GM21515 (cell line): ENCODE measurements at regions not wholly inside any gene's neighbourhood (a gene's known extent, or its start where the extent isn't known, plus 50 kb on each side); places are given as distances from the start of the nearest gene placed in this dataset.

Experiments used
- ATAC-seq: cut with Tn5 transposase; IDR thresholded peaks from one replicate; pipeline ENCODE4 v1.9.1; 2021; ENCODE audit not compliant: unreplicated experiment

- ATAC-seq, result no peak
These were observed 581.9 kb downstream of the VRK1 start for GRCh38 chr14:97379091-97379531.

DNA sequence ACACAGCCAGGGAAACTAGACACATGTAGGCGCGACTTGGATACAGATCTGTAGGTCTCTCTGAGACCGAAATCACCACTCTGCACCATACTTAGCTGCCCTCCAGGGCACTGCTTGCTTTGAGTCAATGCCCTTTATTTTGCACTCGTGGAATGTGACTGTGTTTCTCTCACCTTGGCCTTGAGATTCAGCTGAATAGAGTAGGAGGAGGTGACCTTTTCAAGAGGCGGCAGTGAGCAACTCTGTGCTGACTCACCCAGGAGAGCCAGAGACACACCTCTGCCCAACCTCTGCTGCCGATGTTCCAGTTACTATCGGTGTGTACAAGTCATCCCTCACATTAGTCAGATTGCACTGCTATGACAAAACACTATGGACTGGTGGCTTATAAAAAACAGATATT, 583.4 kb downstream of the VRK1 start:
- no peak for ATAC-seq

DNA sequence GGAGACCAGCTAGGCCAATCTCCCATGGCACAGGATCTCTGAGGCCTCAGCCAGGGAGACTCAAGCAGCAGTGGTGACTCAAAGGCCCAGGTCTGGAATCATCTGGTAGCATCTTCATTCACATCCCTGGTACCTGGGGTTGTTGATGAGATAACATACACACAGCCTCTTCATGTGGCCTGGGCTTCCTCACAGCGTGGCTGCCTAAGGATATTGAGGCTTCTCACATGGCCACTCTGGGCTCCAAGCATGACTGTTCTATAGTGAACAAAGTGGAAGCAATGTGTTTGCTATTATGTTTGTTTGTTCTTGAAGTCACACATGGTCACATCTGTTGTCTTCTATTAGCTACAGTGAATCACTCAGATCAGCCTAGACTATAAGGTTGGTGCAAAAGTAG, 584.1 kb downstream of the VRK1 start:
- no peak for ATAC-seq

GRCh38 chr14:97382616-97383226, 585.5 kb downstream of the VRK1 start:
- ATAC-seq, result no peak

DNA sequence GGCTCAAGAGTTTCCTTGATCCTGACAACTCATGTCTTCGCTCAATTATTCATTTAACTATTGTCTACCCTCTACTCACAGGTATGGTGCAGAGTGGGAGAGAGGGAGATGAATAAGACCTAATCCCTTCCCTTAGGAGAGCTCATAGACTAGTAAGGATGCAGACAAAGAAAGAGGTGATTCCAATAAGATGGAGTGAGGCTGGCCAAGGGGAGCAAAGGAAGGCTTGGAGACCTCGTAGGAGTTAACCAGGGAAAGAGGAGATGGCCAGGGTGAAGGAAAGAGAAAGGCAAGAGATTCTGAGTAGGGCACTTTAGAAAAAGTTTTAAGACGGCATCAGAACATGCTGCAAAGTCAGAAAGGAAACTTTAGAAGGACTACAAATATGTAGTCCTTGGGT, 588.5 kb downstream of the VRK1 start:
- no peak for ATAC-seq

DNA sequence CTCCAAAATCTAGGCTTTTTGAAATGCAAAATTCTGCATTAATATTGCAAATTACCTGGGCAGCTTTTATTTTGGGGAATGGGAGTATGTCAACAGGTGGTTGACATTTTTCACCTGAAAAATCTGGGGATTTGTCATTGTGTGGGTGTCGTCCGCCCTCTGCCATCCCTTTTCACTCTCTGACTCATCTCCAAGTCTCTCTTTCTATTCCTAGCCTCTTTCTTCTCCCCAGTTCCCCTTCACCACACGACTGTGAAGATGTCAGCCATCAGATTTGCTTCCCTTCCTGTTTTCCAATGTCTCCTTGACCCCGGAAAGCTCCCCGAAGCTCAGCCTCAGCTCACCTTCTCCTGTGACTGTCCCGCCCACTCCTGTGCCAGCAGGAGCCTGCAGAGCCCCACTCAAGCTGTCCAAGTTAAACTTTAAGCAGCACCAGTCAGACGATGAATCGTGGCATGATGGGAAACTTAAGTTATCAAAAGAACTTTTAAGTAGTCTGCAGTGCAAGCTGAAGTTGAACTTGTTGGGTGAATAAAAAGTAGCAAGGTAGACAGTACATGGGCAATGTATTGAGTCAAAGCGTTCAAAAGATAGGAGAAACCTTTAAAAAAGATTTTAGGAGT, 590.2 kb downstream of the VRK1 start:
- no peak for ATAC-seq

- no peak for ATAC-seq
These were observed 591.2 kb downstream of the VRK1 start for GRCh38 chr14:97388408-97388807.

DNA sequence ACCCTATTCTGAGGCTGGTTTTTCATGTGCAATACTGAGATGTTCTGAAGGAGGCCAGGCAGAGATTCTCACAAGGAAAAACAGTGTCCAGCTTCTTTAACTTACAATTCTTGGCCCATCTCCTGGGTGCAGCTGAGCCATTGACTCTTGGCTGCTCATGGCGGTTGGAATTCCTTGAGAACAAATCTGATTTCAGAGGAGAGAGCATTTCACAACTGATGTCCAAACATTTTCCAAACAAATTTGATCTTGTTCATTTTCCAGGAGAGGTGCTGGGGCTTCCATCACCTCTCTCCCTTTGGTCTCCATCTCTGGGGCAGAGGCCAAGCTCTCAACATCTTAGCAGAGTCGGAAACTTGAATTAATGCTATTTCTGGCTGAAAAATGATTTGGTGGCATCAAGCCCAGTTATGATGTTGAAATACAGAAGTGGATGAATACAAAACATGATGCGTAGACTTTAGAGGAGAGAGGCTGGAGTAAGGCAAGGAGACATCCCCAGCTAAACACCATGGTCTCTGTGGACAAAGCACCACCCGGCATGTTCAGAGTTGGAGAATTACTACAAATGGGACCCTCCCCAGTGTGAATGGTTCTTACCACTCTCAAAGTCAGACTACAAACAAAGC, 593.0 kb downstream of the VRK1 start:
- no peak for ATAC-seq

DNA sequence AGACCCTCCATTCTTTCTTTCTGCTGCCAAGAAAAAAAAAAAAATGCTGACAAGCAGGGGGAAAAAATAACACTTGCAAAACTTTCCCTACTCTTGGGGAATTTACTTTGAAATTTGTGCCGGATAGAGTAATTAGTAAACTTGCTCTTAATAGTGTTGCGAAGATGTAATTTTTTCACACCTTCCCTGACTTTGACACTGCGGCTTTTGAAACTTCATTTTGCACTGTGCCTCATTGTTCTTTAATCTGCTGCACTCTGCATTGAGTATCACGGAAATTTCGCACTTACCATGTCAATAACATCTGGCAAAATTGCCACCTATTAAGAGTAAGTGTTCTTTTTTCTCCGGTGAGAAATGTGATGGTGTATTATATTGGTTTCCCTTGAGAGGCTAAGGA, 596.1 kb downstream of the VRK1 start:
- ATAC-seq, result no peak

GRCh38 chr14:97395068-97395467, 597.9 kb downstream of the VRK1 start:
- no peak for ATAC-seq

- ATAC-seq, result no peak
These were observed 604.5 kb downstream of the VRK1 start for GRCh38 chr14:97401714-97402113.

- no peak for ATAC-seq
These were observed 605.1 kb downstream of the VRK1 start for GRCh38 chr14:97402279-97402678.

DNA sequence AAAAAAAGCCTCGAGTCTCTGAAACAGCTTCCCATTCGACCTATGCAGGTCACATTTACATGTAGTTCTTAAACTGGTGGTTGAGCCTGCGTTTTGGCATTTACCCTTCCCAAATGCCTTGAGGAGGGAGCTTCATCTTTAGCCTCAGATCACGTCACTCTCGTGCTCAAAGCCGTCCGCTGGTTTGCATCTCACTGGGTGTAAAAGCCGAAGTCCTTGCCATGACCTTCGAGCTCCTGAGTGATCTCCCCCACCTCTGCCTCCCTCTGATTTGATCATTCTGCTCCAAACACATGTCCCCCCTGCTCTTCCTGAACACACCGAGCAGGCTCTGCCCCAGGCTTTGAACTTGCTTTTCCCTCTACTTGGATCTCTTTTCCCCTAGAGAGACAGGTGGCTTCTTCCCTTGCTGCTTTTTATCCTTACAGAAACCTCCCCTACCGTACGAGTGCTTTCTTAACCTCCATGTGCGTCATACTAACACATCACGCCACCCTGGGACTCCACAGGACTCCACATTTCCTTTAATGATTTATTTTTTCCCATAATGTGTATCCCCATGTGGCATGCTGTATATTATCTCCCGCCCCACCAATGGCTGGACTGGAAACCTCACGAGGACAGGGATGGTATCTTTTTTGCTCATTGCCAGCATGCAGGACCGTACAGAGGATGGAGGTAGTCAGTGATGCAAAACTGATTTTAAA, 610.7 kb downstream of the VRK1 start:
- ATAC-seq, result no peak

DNA sequence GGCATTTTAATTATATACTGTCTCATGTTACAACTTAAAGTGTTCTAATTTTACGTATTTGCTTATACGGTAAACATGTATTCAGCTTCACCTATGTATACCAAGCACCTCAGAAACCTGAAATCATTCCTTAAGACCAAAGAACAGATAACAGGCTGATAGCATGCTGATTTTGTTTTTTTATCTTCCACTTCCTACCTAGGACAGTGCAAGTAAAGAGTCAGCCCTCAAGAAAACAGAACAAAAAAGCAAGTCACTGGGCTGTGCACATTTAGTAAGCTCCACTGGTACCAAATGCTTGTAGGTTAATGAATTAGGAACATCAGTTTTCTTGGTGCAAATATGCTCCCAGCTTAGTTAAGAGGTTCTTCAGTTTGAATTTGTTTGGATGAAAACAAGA, 611.3 kb downstream of the VRK1 start:
- ATAC-seq, result no peak

DNA sequence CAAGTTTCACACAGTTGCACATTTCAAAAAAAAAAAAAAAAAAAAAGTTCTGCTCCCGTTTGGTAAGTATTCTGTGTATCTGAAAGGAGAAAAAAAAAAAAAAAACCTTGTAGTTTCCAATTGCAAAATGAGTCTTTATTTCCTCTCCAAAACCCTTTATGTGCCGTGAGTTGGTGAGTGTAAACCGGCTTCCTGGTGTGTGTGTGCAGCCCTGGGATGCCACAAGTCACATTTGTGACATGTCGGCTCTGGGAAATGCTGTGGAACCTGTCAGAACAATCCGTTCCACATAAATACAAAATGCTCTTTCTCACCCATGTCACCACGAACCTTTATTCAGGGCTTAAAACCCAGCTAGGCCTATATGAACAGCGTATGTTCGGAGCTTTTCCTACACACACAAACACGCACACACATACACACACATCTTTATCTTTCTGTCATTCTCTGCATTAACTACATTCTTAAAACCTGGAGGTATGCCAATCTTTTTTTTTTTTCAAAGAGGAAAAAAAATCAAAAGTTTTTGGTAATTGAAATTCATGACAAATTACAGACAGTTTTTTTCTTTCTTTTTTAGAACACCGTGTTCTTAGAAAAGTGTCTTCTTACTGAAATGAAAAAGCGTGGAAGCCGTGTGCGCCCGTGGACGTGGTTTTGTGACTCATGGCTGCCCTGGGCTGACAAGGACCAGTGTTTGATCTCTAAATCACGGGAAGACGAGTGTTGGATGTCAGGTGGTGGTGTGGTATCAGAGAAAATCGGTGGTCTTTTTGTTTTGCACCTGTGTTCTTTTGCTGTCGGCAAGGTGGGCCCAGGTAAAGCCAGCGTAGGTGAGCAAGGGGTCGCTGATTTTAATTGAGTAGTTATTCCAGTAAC, 612.0 kb downstream of the VRK1 start:
- no peak for ATAC-seq

DNA sequence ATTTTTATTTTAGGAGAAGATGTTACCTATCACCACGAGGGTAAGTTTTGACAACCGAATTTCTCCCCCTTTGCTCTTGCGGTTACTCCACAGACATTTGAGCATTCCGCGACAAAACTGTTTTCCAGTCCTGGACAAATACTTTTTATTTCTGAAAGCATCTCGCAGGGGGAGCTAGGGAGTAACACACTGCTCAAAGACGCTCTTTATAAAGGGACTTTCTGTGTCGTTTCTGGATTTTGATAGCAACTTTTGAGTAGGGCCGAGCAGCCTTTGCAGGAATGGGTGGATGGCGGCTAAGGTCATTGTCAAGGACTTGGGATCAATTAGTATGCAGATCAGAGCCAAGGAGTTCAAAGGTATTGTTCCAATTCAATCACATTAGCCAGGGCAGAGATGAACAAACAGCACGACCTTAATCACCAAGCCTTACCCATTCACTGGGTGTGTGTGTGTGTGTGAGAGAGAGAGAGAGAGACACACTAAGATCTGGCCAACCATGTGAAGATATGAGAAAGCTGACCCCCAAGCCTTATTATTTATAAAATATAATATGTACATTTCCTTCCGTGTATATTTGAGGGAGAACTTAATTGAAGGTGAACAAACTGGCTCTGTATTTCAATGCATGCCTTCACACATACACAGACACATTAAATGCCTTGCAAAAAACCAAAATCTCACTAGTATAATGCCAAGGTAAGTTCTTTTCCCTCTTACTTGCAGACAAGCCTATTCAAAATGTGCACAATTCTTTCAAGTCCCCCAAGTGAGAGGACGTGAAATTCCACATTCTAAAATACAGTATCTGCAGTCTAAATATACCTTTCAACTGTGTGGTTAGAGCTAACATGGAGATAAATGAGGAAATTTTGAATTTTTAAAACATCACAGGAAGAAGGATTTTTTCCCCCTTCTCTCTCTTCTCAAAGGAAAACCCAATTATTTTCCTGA, 613.8 kb downstream of the VRK1 start:
- no peak for ATAC-seq

DNA sequence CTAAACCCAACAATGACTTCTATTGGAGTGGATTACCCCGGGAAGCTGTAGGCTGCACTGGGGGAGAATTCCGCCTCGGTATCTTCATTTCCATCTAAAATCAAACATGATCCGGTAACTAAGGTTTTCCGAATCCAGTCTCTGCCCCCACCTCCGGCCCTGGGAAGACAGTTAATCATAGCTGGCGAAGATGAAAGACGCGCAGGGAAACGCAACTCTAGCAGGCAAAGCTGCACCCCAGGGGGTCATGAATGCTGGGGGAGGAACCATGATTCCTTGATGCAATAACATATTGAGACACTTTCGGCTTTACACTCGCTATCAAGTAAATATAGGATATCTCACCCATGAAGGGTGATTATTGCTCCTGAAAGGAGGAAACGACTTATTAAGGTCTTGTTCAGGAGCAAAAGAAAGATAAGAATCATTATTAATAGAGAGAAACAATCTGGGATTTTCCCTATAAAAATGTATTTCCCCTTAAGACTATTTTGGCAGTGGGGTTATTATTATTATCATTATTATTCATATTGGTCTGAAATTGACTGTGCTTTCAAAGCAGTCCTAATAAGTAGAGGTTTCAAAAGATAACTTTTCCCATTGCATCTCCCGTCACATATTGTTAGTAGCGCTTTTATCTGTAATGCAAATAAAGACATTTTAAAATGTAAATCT, 614.9 kb downstream of the VRK1 start:
- ATAC-seq, result no peak

- no peak for ATAC-seq
These were observed 615.9 kb downstream of the VRK1 start for GRCh38 chr14:97413022-97413539.
